IPS-18c (cell line): ENCODE measurements at regions not wholly inside any gene's neighbourhood (a gene's known extent, or its start where the extent isn't known, plus 50 kb on each side); places are given as distances from the start of the nearest gene placed in this dataset.
"Not testable (repeated sequence)": the region's sequence is repeated elsewhere in the genome, so short reads cannot be mapped to it uniquely, and the experiment has no call there.

Experiments used
- H3K4me3 ChIP-seq: 2 replicates; pipeline ENCODE4 v1.7.0; 2013; ENCODE audit warnings: low read depth, mild to moderate bottlenecking, low read length, moderate library complexity; ENCODE audit not compliant: insufficient read depth
- H3K9me3 ChIP-seq: one replicate; pipeline ENCODE4 v1.6.1; 2013; ENCODE audit warnings: mild to moderate bottlenecking, low read length, moderate library complexity; ENCODE audit not compliant: control insufficient read depth, insufficient read depth

GRCh38 chr1:83365320-83365719 lies 633.6 kb downstream of the TTLL7 start:
- not testable (repeated sequence) for H3K9me3 ChIP-seq, H3K4me3 ChIP-seq

- not testable (repeated sequence) for H3K9me3 ChIP-seq, H3K4me3 ChIP-seq
Observed at GRCh38 chr1:83345375-83345774, 653.6 kb downstream of the TTLL7 start.

GRCh38 chr1:83343767-83344166 lies 655.2 kb downstream of the TTLL7 start:
- H3K4me3 ChIP-seq, H3K9me3 ChIP-seq: not testable (repeated sequence)

GRCh38 chr1:83342995-83343394 lies 655.9 kb downstream of the TTLL7 start:
- H3K4me3 ChIP-seq, H3K9me3 ChIP-seq: not testable (repeated sequence)

- H3K4me3 ChIP-seq, H3K9me3 ChIP-seq: not testable (repeated sequence)
Observed at GRCh38 chr1:83332308-83332707, 666.6 kb downstream of the TTLL7 start.

- Histone ChIP-seq H3K4me3 (no peak overlapping the region), H3K9me3 (no peaks in the 10 kb centered on the region)
Observed at GRCh38 chr1:83318366-83318765, 680.6 kb downstream of the TTLL7 start.

GRCh38 chr1:83315446-83315845 lies 683.5 kb downstream of the TTLL7 start:
- not testable (repeated sequence) for H3K9me3 ChIP-seq, H3K4me3 ChIP-seq

- not testable (repeated sequence) for H3K4me3 ChIP-seq, H3K9me3 ChIP-seq
Observed at GRCh38 chr1:83310161-83310560, 688.8 kb downstream of the TTLL7 start.

GRCh38 chr1:83309035-83309434 lies 689.9 kb downstream of the TTLL7 start:
- not testable (repeated sequence) for H3K9me3 ChIP-seq, H3K4me3 ChIP-seq

- not testable (repeated sequence) for H3K9me3 ChIP-seq, H3K4me3 ChIP-seq
Observed at GRCh38 chr1:83306811-83307210, 692.1 kb downstream of the TTLL7 start.

- not testable (repeated sequence) for H3K4me3 ChIP-seq, H3K9me3 ChIP-seq
Observed at GRCh38 chr1:83295594-83295993, 703.3 kb downstream of the TTLL7 start.

GRCh38 chr1:83287391-83287790 lies 711.5 kb downstream of the TTLL7 start:
- not testable (repeated sequence) for H3K4me3 ChIP-seq, H3K9me3 ChIP-seq

GRCh38 chr1:83274656-83275055 lies 724.3 kb downstream of the TTLL7 start:
- H3K4me3 ChIP-seq, H3K9me3 ChIP-seq: not testable (repeated sequence)

GRCh38 chr1:83272484-83272883 lies 726.4 kb downstream of the TTLL7 start:
- not testable (repeated sequence) for H3K9me3 ChIP-seq

GRCh38 chr1:83271834-83272233 lies 727.1 kb downstream of the TTLL7 start:
- H3K9me3 ChIP-seq, result not testable (repeated sequence)

More at GRCh38 chr1:83272484-83272883, 726.4 kb downstream of the TTLL7 start:
- H3K4me3 ChIP-seq, result not testable (repeated sequence)

GRCh38 chr1:83270801-83271200 lies 728.1 kb downstream of the TTLL7 start:
- not testable (repeated sequence) for H3K4me3 ChIP-seq, H3K9me3 ChIP-seq

More at GRCh38 chr1:83271834-83272233, 727.1 kb downstream of the TTLL7 start:
- not testable (repeated sequence) for H3K4me3 ChIP-seq

- not testable (repeated sequence) for H3K9me3 ChIP-seq, H3K4me3 ChIP-seq
Observed at GRCh38 chr1:83263808-83264207, 735.1 kb downstream of the TTLL7 start.

- not testable (repeated sequence) for H3K4me3 ChIP-seq, H3K9me3 ChIP-seq
Observed at GRCh38 chr1:83251687-83252086, 747.2 kb downstream of the TTLL7 start.

GRCh38 chr1:83246780-83247179 lies 752.2 kb downstream of the TTLL7 start:
- H3K4me3 ChIP-seq, H3K9me3 ChIP-seq: not testable (repeated sequence)

GRCh38 chr1:83244832-83245231 lies 754.1 kb downstream of the TTLL7 start:
- not testable (repeated sequence) for H3K9me3 ChIP-seq, H3K4me3 ChIP-seq
